ENCODE measurements at regions not wholly inside any gene's neighbourhood (a gene's known extent, or its start where the extent isn't known, plus 50 kb on each side); places are given as distances from the start of the nearest gene placed in this dataset.

GRCh38 chr10:54853883-54854282, 52.9 kb upstream of the PCDH15 start:
- TF ChIP-seq SIN3A (IDR thresholded peaks at IDR 0.05; ENCODE audit: borderline replicate concordance, insufficient read depth, low read length) = no peak
- TF ChIP-seq REST (IDR thresholded peaks at IDR 0.05; ENCODE audit: insufficient read depth in 1 of 2, low read depth in 2 of 2, low read length in 2 of 2) = no peak
- no peak for TF ChIP-seq TAF1 (IDR thresholded peaks at IDR 0.05; ENCODE audit: borderline replicate concordance, insufficient read depth, low read length)
- no peak for TF ChIP-seq POLR2AphosphoS5 (IDR thresholded peaks at IDR 0.05; ENCODE audit: low read depth, low read length)
- TF ChIP-seq FOXP2 (optimal IDR thresholded peaks at IDR 0.05; ENCODE audit: borderline replicate concordance, extremely low read depth, extremely low read length, insufficient read depth) = no peak
